Parathyroid adenoma (tissue), 2 donors: ENCODE measurements at regions not wholly inside any gene's neighbourhood (a gene's known extent, or its start where the extent isn't known, plus 50 kb on each side); places are given as distances from the start of the nearest gene placed in this dataset.

Experiments
- H2AFZ ChIP-seq: fragments of 300-600 bp; sonication (generic); one replicate; pipeline ENCODE4 v1.7.0; 2017; ENCODE audit warnings: antibody characterized with exemption, mild to moderate bottlenecking
- H3K27ac ChIP-seq: fragments of 300-600 bp; sonication (generic); one replicate; pipeline ENCODE4 v1.7.0; 2017
- H3K27me3 ChIP-seq: fragments of 300-600 bp; sonication (generic); one replicate; pipeline ENCODE4 v1.7.0; 2017; ENCODE audit warnings: low read length; ENCODE audit not compliant: control insufficient read depth, insufficient read depth
- H3K36me3 ChIP-seq: fragments of 300-600 bp; sonication (generic); one replicate; pipeline ENCODE4 v1.7.0; 2017; ENCODE audit warnings: low read length; ENCODE audit not compliant: control insufficient read depth, insufficient read depth
- H3K4me1 ChIP-seq: fragments of 300-600 bp; sonication (generic); one replicate; pipeline ENCODE4 v1.7.0; 2017; ENCODE audit warnings: control low read depth
- H3K4me2 ChIP-seq: fragments of 300-600 bp; sonication (generic); one replicate; pipeline ENCODE4 v1.7.0; 2017; ENCODE audit warnings: low read length
- H3K4me3 ChIP-seq: fragments of 300-600 bp; sonication (generic); one replicate; pipeline ENCODE4 v1.7.0; 2017; ENCODE audit warnings: low read depth, low read length
- H3K79me2 ChIP-seq: fragments of 300-600 bp; sonication (generic); one replicate; pipeline ENCODE4 v1.7.0; 2017; ENCODE audit warnings: control low read depth
- H3K9ac ChIP-seq: fragments of 300-600 bp; sonication (generic); one replicate; pipeline ENCODE4 v1.7.0; 2017; ENCODE audit warnings: mild to moderate bottlenecking
- H3K9me3 ChIP-seq: fragments of 300-600 bp; sonication (generic); one replicate; pipeline ENCODE4 v1.7.0; 2017; ENCODE audit warnings: low read length; ENCODE audit not compliant: control insufficient read depth
- CTCF ChIP-seq: fragments of 300-600 bp; sonication (generic); IDR thresholded peaks from one replicate; pipeline ENCODE4 v1.7.0; 2017; ENCODE audit warnings: antibody characterized with exemption, mild to moderate bottlenecking
- donor health status: primary hyperparathyroidism.

DNA sequence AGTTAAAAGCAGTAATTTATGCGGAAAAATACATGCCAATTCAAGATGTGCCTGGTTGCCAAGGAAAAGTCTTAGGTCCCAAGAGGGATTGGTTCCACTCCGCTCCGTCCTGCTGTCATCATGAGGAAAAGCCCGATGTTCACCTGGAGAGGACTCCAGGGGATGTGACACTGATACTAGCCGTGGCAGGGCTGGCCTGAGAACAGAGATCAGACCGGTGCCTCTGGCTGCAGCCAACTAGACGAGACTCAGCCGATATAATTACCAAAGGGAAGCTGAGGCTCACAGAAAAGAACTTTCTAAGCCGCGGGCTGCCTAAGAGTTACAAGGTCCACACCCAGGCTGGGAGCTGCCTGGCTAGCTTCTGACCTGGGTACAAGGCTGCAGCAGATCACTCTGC is 81.3 kb upstream of the UNC5B start:
- no peak for TF ChIP-seq CTCF
- Histone ChIP-seq H2AFZ (no peak overlapping the region), H3K4me3 (no peak overlapping the region)

GRCh38 chr10:71131508-71132088 is 80.8 kb upstream of the UNC5B start:
- H3K27me3 ChIP-seq, result no peaks in the 10 kb centered on the region
- H2AFZ ChIP-seq, result no peak overlapping the region
- H3K9ac ChIP-seq, result no peak overlapping the region
- H3K4me3 ChIP-seq, result no peak overlapping the region
- H3K4me1 ChIP-seq, result no peaks in the 10 kb centered on the region
- no peak for TF ChIP-seq CTCF
- H3K36me3 ChIP-seq, result no peaks in the 10 kb centered on the region
- H3K9me3 ChIP-seq, result no peaks in the 10 kb centered on the region
- H3K27ac ChIP-seq, result no peak overlapping the region
- H3K79me2 ChIP-seq, result no peaks in the 10 kb centered on the region
- H3K4me2 ChIP-seq, result no peak overlapping the region

More for the DNA sequence above, 81.3 kb upstream of the UNC5B start:
- H3K27me3 ChIP-seq, result no peaks in the 10 kb centered on the region
- H3K4me2 ChIP-seq, result no peak overlapping the region
- no peak overlapping the region for H3K9ac ChIP-seq
- no peaks in the 10 kb centered on the region for H3K4me1 ChIP-seq
- H3K9me3 ChIP-seq, result no peaks in the 10 kb centered on the region
- no peaks in the 10 kb centered on the region for H3K36me3 ChIP-seq
- H3K27ac ChIP-seq, result no peak overlapping the region
- H3K79me2 ChIP-seq, result no peaks in the 10 kb centered on the region

- Histone ChIP-seq H3K27me3 (no peaks in the 10 kb centered on the region), H3K4me1 (no peaks in the 10 kb centered on the region), H3K9me3 (no peaks in the 10 kb centered on the region), H3K9ac (no peak overlapping the region), H3K4me3 (no peak overlapping the region), H3K79me2 (no peaks in the 10 kb centered on the region), H3K27ac (no peak overlapping the region), H3K36me3 (no peaks in the 10 kb centered on the region), H2AFZ (no peak overlapping the region), H3K4me2 (no peak overlapping the region)
- TF ChIP-seq CTCF, result no peak
These were observed 80.0 kb upstream of the UNC5B start for GRCh38 chr10:71132321-71132810.

DNA sequence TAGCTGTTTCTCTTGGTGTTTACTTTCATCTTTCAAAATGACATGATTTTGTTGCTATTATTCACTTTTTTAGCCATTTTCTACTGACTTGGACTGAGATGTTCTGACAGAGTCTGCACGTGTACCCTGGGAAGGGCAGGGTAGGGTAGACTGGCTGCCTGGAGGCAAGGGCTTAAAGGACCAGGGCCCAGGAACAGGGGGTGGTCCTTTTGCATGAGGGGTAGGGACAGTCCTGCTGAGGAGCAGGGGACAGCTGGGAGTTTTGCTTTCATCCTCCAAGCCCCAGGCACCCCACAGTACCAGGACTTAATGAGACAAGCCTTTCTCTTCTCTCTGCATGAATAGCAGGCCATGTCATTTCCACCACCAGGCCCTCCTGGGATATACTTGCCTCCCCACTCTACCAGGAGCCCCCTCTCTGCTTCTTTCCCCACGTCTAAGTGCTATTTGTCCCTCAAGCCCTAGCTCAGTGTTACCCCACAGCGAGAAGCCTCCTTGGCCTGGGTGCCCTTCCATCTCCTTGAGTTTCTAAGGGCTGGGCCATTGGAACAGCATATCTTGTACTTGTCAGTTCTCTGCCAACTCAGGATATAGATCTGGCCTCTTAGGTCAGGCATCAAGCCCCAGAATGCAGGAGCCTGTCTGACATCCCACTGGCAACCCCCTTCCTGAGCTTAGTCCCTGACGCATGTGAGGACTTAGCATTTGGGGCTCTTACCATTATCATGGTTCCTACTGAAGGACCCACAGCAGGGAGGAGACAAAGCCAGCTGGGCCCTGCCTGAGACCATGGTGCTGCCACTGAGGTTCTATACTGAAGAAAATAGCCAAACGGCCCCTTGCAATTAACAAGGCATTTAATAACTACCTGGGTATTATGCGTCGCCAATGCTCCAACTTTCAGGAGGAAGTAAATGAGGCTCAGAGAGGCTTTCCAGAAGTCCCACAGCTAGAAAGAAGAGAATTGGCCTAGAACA is 78.4 kb upstream of the UNC5B start:
- Histone ChIP-seq H3K4me3 (no peak overlapping the region), H3K79me2 (no peaks in the 10 kb centered on the region), H3K4me2 (no peak overlapping the region), H3K27ac (no peak overlapping the region), H3K9ac (no peak overlapping the region), H3K4me1 (no peaks in the 10 kb centered on the region), H3K9me3 (no peaks in the 10 kb centered on the region), H3K27me3 (no peaks in the 10 kb centered on the region), H2AFZ (no peak overlapping the region), H3K36me3 (no peaks in the 10 kb centered on the region)
- no peak for TF ChIP-seq CTCF
